ENCODE measurements at regions not wholly inside any gene's neighbourhood (a gene's known extent, or its start where the extent isn't known, plus 50 kb on each side); places are given as distances from the start of the nearest gene placed in this dataset.

DNA sequence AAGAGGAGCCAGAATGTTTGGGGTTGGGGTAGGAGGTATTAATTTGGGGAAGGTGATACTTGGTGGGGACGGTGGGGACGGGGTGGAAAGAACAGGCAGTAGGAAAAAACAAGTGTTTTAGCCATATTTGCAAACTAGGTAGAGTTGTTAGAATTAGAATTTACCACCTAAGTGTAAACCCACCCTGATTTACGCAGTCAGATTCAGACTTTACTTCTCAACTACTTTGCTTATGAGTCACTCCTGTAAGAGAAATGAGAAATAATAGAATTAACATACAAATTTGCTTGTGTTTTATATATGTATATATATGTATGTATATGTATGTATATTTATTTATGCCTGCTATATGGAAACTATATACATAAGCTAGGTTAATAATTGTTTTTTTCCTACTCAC lies 1168.2 kb upstream of the ZEB2 start:
- no peaks in the 10 kb centered on the region for H3K36me3 ChIP-seq (ENCODE audit: control insufficient read depth, insufficient read depth, low read length)
- CTCF ChIA-PET: no interaction called here
- ATAC-seq: no peak
- in situ Hi-C loops (cut with HindIII; ENCODE audit: low pct_unique_long_range_greater_than_20kb, low sequenced_read_pairs): no loop called here
- H3K4me1 ChIP-seq (ENCODE audit: control insufficient read depth, insufficient read depth, low read length): no peaks in the 10 kb centered on the region
- H3K9me3 ChIP-seq (ENCODE audit: control insufficient read depth, insufficient read depth, low read depth, low read length): no peaks in the 10 kb centered on the region
- no peak for DNase-seq (ENCODE audit: low read depth, low spot score)
- TF ChIP-seq TCF7L2 (IDR thresholded peaks at IDR 0.05; ENCODE audit: low read depth, low read length): no peak
- no peak for TF ChIP-seq SIN3A (IDR thresholded peaks at IDR 0.05; ENCODE audit: borderline replicate concordance, insufficient read depth, low read depth, low read length)
- TF ChIP-seq POLR2AphosphoS5 (IDR thresholded peaks at IDR 0.05; ENCODE audit: low read depth, low read length): no peak
- TF ChIP-seq, protein P1, sequence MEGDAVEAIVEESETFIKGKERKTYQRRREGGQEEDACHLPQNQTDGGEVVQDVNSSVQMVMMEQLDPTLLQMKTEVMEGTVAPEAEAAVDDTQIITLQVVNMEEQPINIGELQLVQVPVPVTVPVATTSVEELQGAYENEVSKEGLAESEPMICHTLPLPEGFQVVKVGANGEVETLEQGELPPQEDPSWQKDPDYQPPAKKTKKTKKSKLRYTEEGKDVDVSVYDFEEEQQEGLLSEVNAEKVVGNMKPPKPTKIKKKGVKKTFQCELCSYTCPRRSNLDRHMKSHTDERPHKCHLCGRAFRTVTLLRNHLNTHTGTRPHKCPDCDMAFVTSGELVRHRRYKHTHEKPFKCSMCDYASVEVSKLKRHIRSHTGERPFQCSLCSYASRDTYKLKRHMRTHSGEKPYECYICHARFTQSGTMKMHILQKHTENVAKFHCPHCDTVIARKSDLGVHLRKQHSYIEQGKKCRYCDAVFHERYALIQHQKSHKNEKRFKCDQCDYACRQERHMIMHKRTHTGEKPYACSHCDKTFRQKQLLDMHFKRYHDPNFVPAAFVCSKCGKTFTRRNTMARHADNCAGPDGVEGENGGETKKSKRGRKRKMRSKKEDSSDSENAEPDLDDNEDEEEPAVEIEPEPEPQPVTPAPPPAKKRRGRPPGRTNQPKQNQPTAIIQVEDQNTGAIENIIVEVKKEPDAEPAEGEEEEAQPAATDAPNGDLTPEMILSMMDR (IDR thresholded peaks at IDR 0.05): no peak
- TF ChIP-seq, protein P2, sequence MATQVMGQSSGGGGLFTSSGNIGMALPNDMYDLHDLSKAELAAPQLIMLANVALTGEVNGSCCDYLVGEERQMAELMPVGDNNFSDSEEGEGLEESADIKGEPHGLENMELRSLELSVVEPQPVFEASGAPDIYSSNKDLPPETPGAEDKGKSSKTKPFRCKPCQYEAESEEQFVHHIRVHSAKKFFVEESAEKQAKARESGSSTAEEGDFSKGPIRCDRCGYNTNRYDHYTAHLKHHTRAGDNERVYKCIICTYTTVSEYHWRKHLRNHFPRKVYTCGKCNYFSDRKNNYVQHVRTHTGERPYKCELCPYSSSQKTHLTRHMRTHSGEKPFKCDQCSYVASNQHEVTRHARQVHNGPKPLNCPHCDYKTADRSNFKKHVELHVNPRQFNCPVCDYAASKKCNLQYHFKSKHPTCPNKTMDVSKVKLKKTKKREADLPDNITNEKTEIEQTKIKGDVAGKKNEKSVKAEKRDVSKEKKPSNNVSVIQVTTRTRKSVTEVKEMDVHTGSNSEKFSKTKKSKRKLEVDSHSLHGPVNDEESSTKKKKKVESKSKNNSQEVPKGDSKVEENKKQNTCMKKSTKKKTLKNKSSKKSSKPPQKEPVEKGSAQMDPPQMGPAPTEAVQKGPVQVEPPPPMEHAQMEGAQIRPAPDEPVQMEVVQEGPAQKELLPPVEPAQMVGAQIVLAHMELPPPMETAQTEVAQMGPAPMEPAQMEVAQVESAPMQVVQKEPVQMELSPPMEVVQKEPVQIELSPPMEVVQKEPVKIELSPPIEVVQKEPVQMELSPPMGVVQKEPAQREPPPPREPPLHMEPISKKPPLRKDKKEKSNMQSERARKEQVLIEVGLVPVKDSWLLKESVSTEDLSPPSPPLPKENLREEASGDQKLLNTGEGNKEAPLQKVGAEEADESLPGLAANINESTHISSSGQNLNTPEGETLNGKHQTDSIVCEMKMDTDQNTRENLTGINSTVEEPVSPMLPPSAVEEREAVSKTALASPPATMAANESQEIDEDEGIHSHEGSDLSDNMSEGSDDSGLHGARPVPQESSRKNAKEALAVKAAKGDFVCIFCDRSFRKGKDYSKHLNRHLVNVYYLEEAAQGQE (IDR thresholded peaks at IDR 0.05; ENCODE audit: insufficient read depth in 1 of 2, low read depth in 2 of 2, low read length in 1 of 2): no peak
- POLR2A ChIA-PET: no interaction called here
- H3K27me3 ChIP-seq (ENCODE audit: control insufficient read depth, insufficient read depth, low read length): no peaks in the 10 kb centered on the region
- H3K4me3 ChIP-seq (ENCODE audit: low read depth in 2 of 2, low read length in 2 of 2): no peak overlapping the region
- intact Hi-C loops (cut with micrococcal nuclease; ENCODE audit: unreplicated experiment): no loop called here
- no peak overlapping the region for H3K27ac ChIP-seq (ENCODE audit: low read length)
- BruUV-seq (replicated peaks): no TSS peak

- Histone ChIP-seq H3K27me3 (ENCODE audit: control insufficient read depth, insufficient read depth, low read length) (no peaks in the 10 kb centered on the region), H3K27ac (ENCODE audit: low read length) (no peak overlapping the region), H3K9me3 (ENCODE audit: control insufficient read depth, insufficient read depth, low read depth, low read length) (no peaks in the 10 kb centered on the region), H3K4me1 (ENCODE audit: control insufficient read depth, insufficient read depth, low read length) (no peaks in the 10 kb centered on the region), H3K4me3 (ENCODE audit: low read depth in 2 of 2, low read length in 2 of 2) (no peak overlapping the region), H3K36me3 (ENCODE audit: control insufficient read depth, insufficient read depth, low read length) (no peaks in the 10 kb centered on the region)
- BruUV-seq (replicated peaks): no TSS peak
- in situ Hi-C loops (cut with HindIII; ENCODE audit: low pct_unique_long_range_greater_than_20kb, low sequenced_read_pairs) (no loop called here), intact Hi-C loops (cut with micrococcal nuclease; ENCODE audit: unreplicated experiment) (no loop called here)
- ChIA-PET POLR2A (no interaction called here), CTCF (no interaction called here)
- no peak for DNase-seq (ENCODE audit: low read depth, low spot score)
- ATAC-seq: no peak
- TF ChIP-seq SIN3A (IDR thresholded peaks at IDR 0.05; ENCODE audit: borderline replicate concordance, insufficient read depth, low read depth, low read length) (no peak), POLR2AphosphoS5 (IDR thresholded peaks at IDR 0.05; ENCODE audit: low read depth, low read length) (no peak), TCF7L2 (IDR thresholded peaks at IDR 0.05; ENCODE audit: low read depth, low read length) (no peak)
- TF ChIP-seq, protein P2 (IDR thresholded peaks at IDR 0.05; ENCODE audit: insufficient read depth in 1 of 2, low read depth in 2 of 2, low read length in 1 of 2): no peak
- TF ChIP-seq, protein P1 (IDR thresholded peaks at IDR 0.05): no peak
These were observed 1167.7 kb upstream of the ZEB2 start for GRCh38 chr2:145687442-145688134.
